MM.1S (cell line): ENCODE measurements at regions not wholly inside any gene's neighbourhood (a gene's known extent, or its start where the extent isn't known, plus 50 kb on each side); places are given as distances from the start of the nearest gene placed in this dataset.

ENCODE experiments used
- CTCF ChIP-seq: fragments of 300-600 bp; sonication (generic); IDR thresholded peaks from 2 replicates; pipeline ENCODE4 v1.5.1; 2016; ENCODE audit warnings: antibody characterized with exemption, low read length, mixed read lengths
- EZH2 ChIP-seq: fragments of 300-600 bp; sonication (generic); optimal IDR thresholded peaks from 2 replicates; pipeline ENCODE3; 2017; ENCODE audit warnings: low read depth, mild to moderate bottlenecking, antibody characterized with exemption, low read length, mixed read lengths
- EZH2phosphoT487 ChIP-seq: fragments of 300-600 bp; sonication (generic); IDR thresholded peaks from 2 replicates; pipeline ENCODE4 v1.6.1; 2018; ENCODE audit warnings: antibody characterized with exemption, low read length

- TF ChIP-seq EZH2phosphoT487 (no peak), CTCF (no peak), EZH2 (no peak)
Observed at GRCh38 chr5:18101532-18101931, 467.3 kb downstream of the TAF11L14 start.
